ENCODE measurements at regions not wholly inside any gene's neighbourhood (a gene's known extent, or its start where the extent isn't known, plus 50 kb on each side); places are given as distances from the start of the nearest gene placed in this dataset.

GRCh38 chr2:128475427-128476211 is 157.0 kb upstream of the HS6ST1 start:
- Histone ChIP-seq H3K4me3 (ENCODE audit: low read depth, low read length) (no peak overlapping the region), H3K9me3 (peaks cover under 1% of the 10 kb centered on the region), H3K36me3 (ENCODE audit: control insufficient read depth, insufficient read depth, low read length) (no peaks in the 10 kb centered on the region), H3K4me1 (no peaks in the 10 kb centered on the region), H3K27me3 (replicated peaks; ENCODE audit: control insufficient read depth, insufficient read depth, low read length) (no peaks in the 10 kb centered on the region)
- H3K27me3 Mint-ChIP-seq (ENCODE audit: insufficient read depth, unreplicated experiment) = peaks cover 7% of the 10 kb centered on the region
- H3K4me3 Mint-ChIP-seq (ENCODE audit: unreplicated experiment) = no peak overlapping the region
- POLR2A ChIA-PET = no interaction called here
- H3K36me3 Mint-ChIP-seq (ENCODE audit: insufficient read depth, unreplicated experiment) = no peaks in the 10 kb centered on the region
- no TSS peak for BruUV-seq (replicated peaks)
- DNase-seq = no peak
- intact Hi-C loops (cut with micrococcal nuclease; ENCODE audit: unreplicated experiment) = no loop called here
- H3K9me3 Mint-ChIP-seq (ENCODE audit: unreplicated experiment) = no peaks in the 10 kb centered on the region
- H3K27ac Mint-ChIP-seq (ENCODE audit: unreplicated experiment) = no peak overlapping the region
- no peaks in the 10 kb centered on the region for H3K4me1 Mint-ChIP-seq (ENCODE audit: low read depth, unreplicated experiment)
- CTCF ChIA-PET = no interaction called here
- TF ChIP-seq CTCF (IDR thresholded peaks at IDR 0.05; ENCODE audit: insufficient read depth in 1 of 2, low read depth in 1 of 2, low read length in 1 of 2, severe bottlenecking in 1 of 2, unreplicated experiment in 1 of 2) = no peak

- BruUV-seq (replicated peaks) = no TSS peak
- no peak for DNase-seq
- Mint-ChIP-seq H3K27me3 (ENCODE audit: insufficient read depth, unreplicated experiment) (peaks cover 16% of the 10 kb centered on the region), H3K4me3 (ENCODE audit: unreplicated experiment) (no peak overlapping the region), H3K27ac (ENCODE audit: unreplicated experiment) (no peak overlapping the region), H3K36me3 (ENCODE audit: insufficient read depth, unreplicated experiment) (no peaks in the 10 kb centered on the region), H3K9me3 (ENCODE audit: unreplicated experiment) (no peaks in the 10 kb centered on the region), H3K4me1 (ENCODE audit: low read depth, unreplicated experiment) (no peaks in the 10 kb centered on the region)
- Histone ChIP-seq H3K9me3 (no peaks in the 10 kb centered on the region), H3K4me3 (ENCODE audit: low read depth, low read length) (no peak overlapping the region), H3K36me3 (ENCODE audit: control insufficient read depth, insufficient read depth, low read length) (no peaks in the 10 kb centered on the region), H3K27me3 (replicated peaks; ENCODE audit: control insufficient read depth, insufficient read depth, low read length) (no peaks in the 10 kb centered on the region), H3K4me1 (no peaks in the 10 kb centered on the region)
- no peak for TF ChIP-seq CTCF (IDR thresholded peaks at IDR 0.05; ENCODE audit: insufficient read depth in 1 of 2, low read depth in 1 of 2, low read length in 1 of 2, severe bottlenecking in 1 of 2, unreplicated experiment in 1 of 2)
- ChIA-PET POLR2A (no interaction called here), CTCF (no interaction called here)
- intact Hi-C loops (cut with micrococcal nuclease; ENCODE audit: unreplicated experiment) = no loop called here
Measured at GRCh38 chr2:128477026-128477820, 158.6 kb upstream of the HS6ST1 start.

- Histone ChIP-seq H3K4me1 (no peaks in the 10 kb centered on the region), H3K9me3 (no peaks in the 10 kb centered on the region), H3K27me3 (replicated peaks; ENCODE audit: control insufficient read depth, insufficient read depth, low read length) (no peaks in the 10 kb centered on the region), H3K36me3 (ENCODE audit: control insufficient read depth, insufficient read depth, low read length) (no peaks in the 10 kb centered on the region), H3K4me3 (ENCODE audit: low read depth, low read length) (no peak overlapping the region)
- no peak for DNase-seq
- H3K27ac Mint-ChIP-seq (ENCODE audit: unreplicated experiment) = no peak overlapping the region
- no peak for TF ChIP-seq CTCF (IDR thresholded peaks at IDR 0.05; ENCODE audit: insufficient read depth in 1 of 2, low read depth in 1 of 2, low read length in 1 of 2, severe bottlenecking in 1 of 2, unreplicated experiment in 1 of 2)
- BruUV-seq (replicated peaks) = no TSS peak
- no peaks in the 10 kb centered on the region for H3K4me1 Mint-ChIP-seq (ENCODE audit: low read depth, unreplicated experiment)
- no peak overlapping the region for H3K4me3 Mint-ChIP-seq (ENCODE audit: unreplicated experiment)
- no peaks in the 10 kb centered on the region for H3K36me3 Mint-ChIP-seq (ENCODE audit: insufficient read depth, unreplicated experiment)
- POLR2A ChIA-PET = no interaction called here
- H3K27me3 Mint-ChIP-seq (ENCODE audit: insufficient read depth, unreplicated experiment) = peaks cover 19% of the 10 kb centered on the region
- intact Hi-C loops (cut with micrococcal nuclease; ENCODE audit: unreplicated experiment) = no loop called here
- no peaks in the 10 kb centered on the region for H3K9me3 Mint-ChIP-seq (ENCODE audit: unreplicated experiment)
- CTCF ChIA-PET = no interaction called here
Measured at GRCh38 chr2:128477891-128478290, 159.2 kb upstream of the HS6ST1 start.

Data from Caco-2 (cell line).